ENCODE measurements at regions not wholly inside any gene's neighbourhood (a gene's known extent, or its start where the extent isn't known, plus 50 kb on each side); places are given as distances from the start of the nearest gene placed in this dataset.

DNA sequence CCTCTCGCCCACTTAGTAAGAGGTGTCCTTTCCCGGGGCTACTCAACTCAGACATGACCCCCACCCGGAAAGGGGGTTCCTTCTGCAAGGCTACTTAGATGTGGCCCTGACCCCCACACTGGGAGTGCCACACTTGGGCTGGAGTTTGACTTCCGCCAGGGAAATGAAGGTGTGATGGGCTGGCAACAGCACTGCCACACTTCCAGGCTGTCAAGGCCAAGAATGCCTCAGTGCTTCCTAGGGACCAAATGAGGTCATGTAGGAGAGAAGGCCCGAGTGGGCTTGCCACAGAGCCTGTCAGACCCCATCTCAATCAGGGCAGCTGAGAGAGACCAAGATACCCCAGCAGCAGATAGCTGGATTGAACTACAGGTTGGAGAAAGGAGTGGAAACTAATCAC lies 55.5 kb downstream of the DRD1 start:
- FAIRE-seq (no peak), DNase-seq (ENCODE audit: insufficient read length, low spot score) (no peak)
- TF ChIP-seq, protein P1, sequence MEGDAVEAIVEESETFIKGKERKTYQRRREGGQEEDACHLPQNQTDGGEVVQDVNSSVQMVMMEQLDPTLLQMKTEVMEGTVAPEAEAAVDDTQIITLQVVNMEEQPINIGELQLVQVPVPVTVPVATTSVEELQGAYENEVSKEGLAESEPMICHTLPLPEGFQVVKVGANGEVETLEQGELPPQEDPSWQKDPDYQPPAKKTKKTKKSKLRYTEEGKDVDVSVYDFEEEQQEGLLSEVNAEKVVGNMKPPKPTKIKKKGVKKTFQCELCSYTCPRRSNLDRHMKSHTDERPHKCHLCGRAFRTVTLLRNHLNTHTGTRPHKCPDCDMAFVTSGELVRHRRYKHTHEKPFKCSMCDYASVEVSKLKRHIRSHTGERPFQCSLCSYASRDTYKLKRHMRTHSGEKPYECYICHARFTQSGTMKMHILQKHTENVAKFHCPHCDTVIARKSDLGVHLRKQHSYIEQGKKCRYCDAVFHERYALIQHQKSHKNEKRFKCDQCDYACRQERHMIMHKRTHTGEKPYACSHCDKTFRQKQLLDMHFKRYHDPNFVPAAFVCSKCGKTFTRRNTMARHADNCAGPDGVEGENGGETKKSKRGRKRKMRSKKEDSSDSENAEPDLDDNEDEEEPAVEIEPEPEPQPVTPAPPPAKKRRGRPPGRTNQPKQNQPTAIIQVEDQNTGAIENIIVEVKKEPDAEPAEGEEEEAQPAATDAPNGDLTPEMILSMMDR (IDR thresholded peaks at IDR 0.05; ENCODE audit: insufficient read depth, missing control alignments) = no peak

DNA sequence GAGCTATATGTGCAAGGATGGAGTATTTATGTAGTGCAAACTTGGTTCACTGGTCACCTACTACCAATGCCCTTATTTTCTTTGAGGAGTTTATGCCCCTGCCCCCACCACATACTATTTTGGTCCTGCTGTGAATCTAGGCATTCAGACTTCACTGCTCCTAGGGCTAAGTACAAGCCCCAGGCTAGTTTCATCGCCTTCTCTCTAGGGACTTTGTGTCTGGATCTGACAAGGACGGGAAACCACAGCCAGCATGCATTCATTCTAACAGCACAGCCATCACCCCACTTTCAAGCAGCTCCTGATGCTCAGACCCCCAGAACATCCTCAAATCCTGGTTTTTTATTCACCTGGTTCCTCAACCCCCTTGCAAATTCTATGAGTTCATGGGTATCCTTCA lies 56.8 kb downstream of the DRD1 start:
- FAIRE-seq = no peak
- TF ChIP-seq, protein P1 (IDR thresholded peaks at IDR 0.05; ENCODE audit: insufficient read depth, missing control alignments) = no peak
- DNase-seq (ENCODE audit: insufficient read length, low spot score) = no peak

- no peak for DNase-seq (ENCODE audit: insufficient read length, low spot score)
- TF ChIP-seq, protein P1 (IDR thresholded peaks at IDR 0.05; ENCODE audit: insufficient read depth, missing control alignments) = no peak
- no peak for FAIRE-seq
Measured at GRCh38 chr5:175386526-175386925, 57.5 kb downstream of the DRD1 start.

- FAIRE-seq = no peak
- TF ChIP-seq, protein P1 (IDR thresholded peaks at IDR 0.05; ENCODE audit: insufficient read depth, missing control alignments) = no peak
- no peak for DNase-seq (ENCODE audit: insufficient read length, low spot score)
Measured at GRCh38 chr5:175385691-175386362, 58.2 kb downstream of the DRD1 start.

DNA sequence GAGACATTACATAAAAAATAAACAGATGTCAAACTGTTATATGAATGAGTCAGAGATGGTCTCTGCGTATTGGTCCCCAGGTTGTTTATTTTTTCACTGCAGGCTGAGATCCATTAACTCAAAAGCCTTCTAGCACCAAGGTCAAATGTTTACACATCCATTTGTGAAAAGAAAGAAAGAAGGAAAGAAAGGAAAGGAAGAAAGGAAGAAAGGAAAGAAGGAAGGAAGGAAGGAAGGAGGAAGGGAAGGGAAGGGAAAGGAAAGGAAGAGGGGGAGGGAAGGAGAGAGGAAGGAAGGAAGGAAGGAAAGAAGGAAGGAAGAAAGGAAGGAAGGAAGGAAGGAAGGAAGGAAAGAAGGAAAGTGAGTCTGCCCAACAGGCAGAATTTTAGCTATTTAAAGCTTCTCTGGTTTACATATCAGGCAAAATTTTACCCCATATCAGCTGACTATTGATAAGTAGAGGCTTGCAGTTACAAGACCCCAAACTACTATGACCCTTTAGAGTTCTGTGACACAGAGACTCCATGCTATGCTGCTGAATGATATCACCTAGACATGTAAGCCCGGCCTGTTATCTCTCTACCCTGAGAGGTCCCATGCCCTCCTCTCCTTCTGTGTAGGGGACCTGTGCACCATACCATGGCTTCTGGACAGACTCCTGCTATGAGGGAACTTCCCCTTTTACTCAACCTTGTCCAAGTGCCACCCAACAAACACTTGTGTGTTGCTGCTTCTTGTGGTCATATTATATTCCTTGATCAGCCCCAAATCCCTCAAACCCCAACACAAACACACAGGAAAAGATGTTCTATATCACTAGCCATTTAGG lies 59.0 kb downstream of the DRD1 start:
- TF ChIP-seq, protein P1 (IDR thresholded peaks at IDR 0.05; ENCODE audit: insufficient read depth, missing control alignments) = no peak
- FAIRE-seq (no peak), DNase-seq (ENCODE audit: insufficient read length, low spot score) (no peak)

- TF ChIP-seq, protein P1 (IDR thresholded peaks at IDR 0.05; ENCODE audit: insufficient read depth, missing control alignments) = no peak
- no peak for FAIRE-seq
- DNase-seq (ENCODE audit: insufficient read length, low spot score) = no peak
Measured at GRCh38 chr5:175383350-175383749, 60.6 kb downstream of the DRD1 start.

DNA sequence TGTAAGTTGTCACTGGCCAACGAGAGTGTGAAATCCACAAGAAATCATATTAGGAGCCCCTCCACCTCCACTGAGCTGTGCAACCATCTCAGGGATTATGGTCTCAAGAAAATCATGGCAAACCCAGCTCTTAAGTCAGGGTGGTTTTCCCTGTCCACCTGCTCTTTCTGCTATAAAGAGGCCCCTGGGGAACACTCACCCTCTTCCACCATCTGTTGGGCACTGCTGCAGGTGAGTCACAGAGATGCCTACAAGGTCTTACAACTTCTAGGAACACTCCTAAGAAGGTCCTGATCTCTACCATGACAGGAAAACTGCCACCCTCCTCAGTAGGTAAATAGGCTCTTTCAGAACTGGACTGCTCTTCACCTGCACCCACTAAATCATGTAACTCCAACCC lies 61.8 kb downstream of the DRD1 start:
- TF ChIP-seq, protein P1 (IDR thresholded peaks at IDR 0.05; ENCODE audit: insufficient read depth, missing control alignments) = no peak

More for the DNA sequence above, 61.8 kb downstream of the DRD1 start:
- DNase-seq (ENCODE audit: insufficient read length, low spot score) (no peak), FAIRE-seq (no peak)
